ENCODE measurements at regions not wholly inside any gene's neighbourhood (a gene's known extent, or its start where the extent isn't known, plus 50 kb on each side); places are given as distances from the start of the nearest gene placed in this dataset.

GRCh38 chr4:147207911-147208310 is 262.2 kb upstream of the TTC29 start:
- DNase-seq (ENCODE audit: low read depth in 1 of 2, low spot score in 1 of 2), result no peak
- H3K27ac ChIP-seq (replicated peaks), result no peak overlapping the region
- TF ChIP-seq SPI1 (IDR thresholded peaks at IDR 0.05; ENCODE audit: borderline replicate concordance, low read depth) (no peak), CTCF (IDR thresholded peaks at IDR 0.05; ENCODE audit: insufficient read depth, low read length) (no peak)
- no peak overlapping the region for H3K4me3 ChIP-seq (replicated peaks; ENCODE audit: insufficient read depth, low read length)
- no peaks in the 10 kb centered on the region for H3K27me3 ChIP-seq (ENCODE audit: insufficient read depth, poor library complexity, severe bottlenecking)

- no peak for TF ChIP-seq CTCF (IDR thresholded peaks at IDR 0.05; ENCODE audit: insufficient read depth, low read length)
- TF ChIP-seq GABPA (IDR thresholded peaks at IDR 0.05; ENCODE audit: low read depth), result no peak
- TF ChIP-seq REST (IDR thresholded peaks at IDR 0.05; ENCODE audit: insufficient replicate concordance, low read depth), result no peak
- no peak for TF ChIP-seq POLR2AphosphoS5 (IDR thresholded peaks at IDR 0.05; ENCODE audit: low read depth)
- TF ChIP-seq SPI1 (IDR thresholded peaks at IDR 0.05; ENCODE audit: borderline replicate concordance, low read depth), result no peak
Observed at GRCh38 chr4:147217655-147218054, 263.2 kb upstream of the EDNRA start.

GRCh38 chr4:147219145-147219544 is 261.8 kb upstream of the EDNRA start:
- TF ChIP-seq SPI1 (IDR thresholded peaks at IDR 0.05; ENCODE audit: borderline replicate concordance, low read depth), result no peak
- TF ChIP-seq CTCF (IDR thresholded peaks at IDR 0.05; ENCODE audit: insufficient read depth, low read length), result no peak
- no peak for TF ChIP-seq REST (IDR thresholded peaks at IDR 0.05; ENCODE audit: insufficient replicate concordance, low read depth)
- no peak for TF ChIP-seq POLR2AphosphoS5 (IDR thresholded peaks at IDR 0.05; ENCODE audit: low read depth)
- no peak for TF ChIP-seq GABPA (IDR thresholded peaks at IDR 0.05; ENCODE audit: low read depth)
- Histone ChIP-seq H3K4me3 (replicated peaks; ENCODE audit: insufficient read depth, low read length) (no peak overlapping the region), H3K27me3 (ENCODE audit: insufficient read depth, poor library complexity, severe bottlenecking) (no peaks in the 10 kb centered on the region), H3K27ac (replicated peaks) (no peak overlapping the region)
- no peak for DNase-seq (ENCODE audit: low read depth in 1 of 2, low spot score in 1 of 2)

More at GRCh38 chr4:147217655-147218054, 263.2 kb upstream of the EDNRA start:
- H3K27me3 ChIP-seq (ENCODE audit: insufficient read depth, poor library complexity, severe bottlenecking), result no peaks in the 10 kb centered on the region
- H3K27ac ChIP-seq (replicated peaks), result no peak overlapping the region
- DNase-seq (ENCODE audit: low read depth in 1 of 2, low spot score in 1 of 2), result no peak
- H3K4me3 ChIP-seq (replicated peaks; ENCODE audit: insufficient read depth, low read length), result no peak overlapping the region

GRCh38 chr4:147220833-147221232 is 260.1 kb upstream of the EDNRA start:
- Histone ChIP-seq H3K4me3 (replicated peaks; ENCODE audit: insufficient read depth, low read length) (no peak overlapping the region), H3K27ac (replicated peaks) (no peak overlapping the region), H3K27me3 (ENCODE audit: insufficient read depth, poor library complexity, severe bottlenecking) (no peaks in the 10 kb centered on the region)
- TF ChIP-seq POLR2AphosphoS5 (IDR thresholded peaks at IDR 0.05; ENCODE audit: low read depth), result no peak
- no peak for TF ChIP-seq GABPA (IDR thresholded peaks at IDR 0.05; ENCODE audit: low read depth)
- no peak for TF ChIP-seq SPI1 (IDR thresholded peaks at IDR 0.05; ENCODE audit: borderline replicate concordance, low read depth)
- DNase-seq (ENCODE audit: low read depth in 1 of 2, low spot score in 1 of 2), result no peak
